HL-60 (cell line): ENCODE measurements at regions not wholly inside any gene's neighbourhood (a gene's known extent, or its start where the extent isn't known, plus 50 kb on each side); places are given as distances from the start of the nearest gene placed in this dataset.

ENCODE experiments used
- DNase-seq, 2 experiments: peaks; one replicate each; pipeline ENCODE4 v3.0.0-alpha.2; 2010 to 2020; ENCODE audit warnings: low read depth in 1 of 2, low spot score in 1 of 2
- H3K27ac ChIP-seq: fragments of 250-450 bp; sonication (Bioruptor Pico); replicated peaks from 2 replicates; pipeline ENCODE4 v1.5.1; 2020; ENCODE audit warnings: mild to moderate bottlenecking, moderate library complexity
- H3K27me3 ChIP-seq: fragments of 250-450 bp; sonication (Bioruptor Pico); 2 replicates; pipeline ENCODE4 v1.5.1; 2021; ENCODE audit warnings: mild to moderate bottlenecking, moderate library complexity; ENCODE audit not compliant: insufficient read depth, poor library complexity, severe bottlenecking
- H3K4me3 ChIP-seq: replicated peaks from 2 replicates; pipeline ENCODE4 v1.5.1; 2011; ENCODE audit warnings: mild to moderate bottlenecking, control low read depth, low read length; ENCODE audit not compliant: insufficient read depth
- CTCF ChIP-seq: IDR thresholded peaks from one replicate; pipeline ENCODE4 v1.5.1; 2011; ENCODE audit warnings: low read length, control low read depth, inconsistent platforms; ENCODE audit not compliant: insufficient read depth
- GABPA ChIP-seq: IDR thresholded peaks from 2 replicates; pipeline ENCODE4 v1.6.1; 2012; ENCODE audit warnings: low read depth
- POLR2AphosphoS5 ChIP-seq: IDR thresholded peaks from 2 replicates; pipeline ENCODE4 v1.6.1; 2012; ENCODE audit warnings: low read depth
- REST ChIP-seq: IDR thresholded peaks from 2 replicates; pipeline ENCODE4 v1.6.1; 2012; ENCODE audit warnings: low read depth; ENCODE audit not compliant: insufficient replicate concordance
- SPI1 ChIP-seq: IDR thresholded peaks from 2 replicates; pipeline ENCODE4 v1.6.1; 2012; ENCODE audit warnings: low read depth, mild to moderate bottlenecking, borderline replicate concordance

GRCh38 chr1:82978461-82979324 is 1020.2 kb downstream of the TTLL7 start:
- Histone ChIP-seq H3K27ac (no peak overlapping the region), H3K4me3 (no peak overlapping the region), H3K27me3 (no peaks in the 10 kb centered on the region)
- no peak for TF ChIP-seq GABPA
- no peak for DNase-seq

- TF ChIP-seq CTCF (no peak), POLR2AphosphoS5 (no peak), GABPA (no peak), REST (no peak), SPI1 (no peak)
- DNase-seq, result no peak
- Histone ChIP-seq H3K27me3 (no peaks in the 10 kb centered on the region), H3K4me3 (no peak overlapping the region), H3K27ac (no peak overlapping the region)
Observed at GRCh38 chr1:82972841-82973553, 1025.9 kb downstream of the TTLL7 start.

- Histone ChIP-seq H3K27ac (no peak overlapping the region), H3K27me3 (no peaks in the 10 kb centered on the region), H3K4me3 (no peak overlapping the region)
- DNase-seq, result no peak
- TF ChIP-seq SPI1 (no peak), REST (no peak), POLR2AphosphoS5 (no peak), GABPA (no peak), CTCF (no peak)
Observed at GRCh38 chr1:82969340-82969739, 1029.6 kb downstream of the TTLL7 start.

- H3K4me3 ChIP-seq, result no peak overlapping the region
- no peak for TF ChIP-seq REST
- TF ChIP-seq GABPA, result no peak
- TF ChIP-seq POLR2AphosphoS5, result no peak
- TF ChIP-seq SPI1, result no peak
- TF ChIP-seq CTCF, result no peak
- H3K27me3 ChIP-seq, result no peaks in the 10 kb centered on the region
- H3K27ac ChIP-seq, result no peak overlapping the region
- DNase-seq, result no peak
Observed at GRCh38 chr1:82962658-82963057, 1036.3 kb downstream of the TTLL7 start.
